ENCODE measurements at regions not wholly inside any gene's neighbourhood (a gene's known extent, or its start where the extent isn't known, plus 50 kb on each side); places are given as distances from the start of the nearest gene placed in this dataset.

DNA sequence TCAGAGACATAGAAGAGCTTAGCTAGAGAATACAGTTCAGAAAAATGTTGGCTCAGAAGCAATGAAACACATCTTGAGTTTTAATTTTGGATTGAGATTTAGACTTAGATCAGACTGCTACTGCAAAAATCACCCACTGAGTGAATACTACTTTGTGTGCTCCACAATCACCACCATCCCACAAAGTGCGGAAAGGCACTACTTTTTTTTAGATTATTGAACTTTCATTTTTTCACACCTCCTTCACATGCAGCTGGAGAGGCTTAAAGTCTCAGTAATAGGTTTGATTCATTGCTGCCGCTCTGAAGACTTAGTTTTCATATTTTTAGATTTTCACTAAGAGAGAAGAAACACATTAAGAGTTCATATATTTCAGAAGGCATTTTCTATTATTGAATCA lies 289.9 kb upstream of the PRR20A start:
- no peak for DNase-seq

DNA sequence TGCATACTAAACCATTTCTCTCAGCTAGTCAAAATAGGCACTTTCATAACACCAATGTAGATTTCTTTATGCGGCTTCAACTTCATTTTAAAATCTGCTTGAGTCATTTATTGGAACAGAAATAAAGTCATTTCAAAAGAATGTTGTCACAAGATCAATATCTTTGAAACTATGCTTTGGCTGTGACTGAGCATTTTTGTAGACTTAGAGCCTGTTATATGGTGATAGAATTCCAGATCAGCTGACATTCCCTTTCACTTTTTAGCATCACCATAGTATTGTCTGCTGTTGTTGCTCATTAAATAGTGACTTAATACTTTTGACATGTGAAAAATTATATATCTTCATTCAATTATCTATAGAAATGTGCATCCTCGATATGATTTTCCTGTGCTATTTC lies 279.2 kb upstream of the PRR20A start:
- DNase-seq: no peak

- DNase-seq: no peak
These were observed 276.3 kb upstream of the PRR20A start for GRCh38 chr13:56864451-56864850.

DNA sequence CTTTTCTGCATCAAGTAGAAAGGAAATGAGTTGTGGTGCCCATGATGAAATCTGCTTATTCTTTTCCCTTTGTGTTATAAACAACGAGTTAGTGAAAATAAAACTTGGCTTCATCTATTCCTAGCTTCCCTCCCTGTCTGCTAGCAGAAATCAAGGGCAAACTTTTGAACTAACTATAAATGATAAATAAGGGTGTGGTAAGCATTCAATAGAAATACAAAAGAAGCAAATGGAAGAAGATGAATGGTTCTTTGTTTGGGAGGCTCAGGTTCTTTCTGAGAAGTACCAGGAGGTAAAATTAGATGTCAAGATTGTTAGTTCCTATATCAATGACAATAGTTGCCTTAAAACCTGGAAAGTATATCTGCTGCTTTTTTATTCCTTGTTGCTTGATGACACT lies 275.3 kb upstream of the PRR20A start:
- no peak for DNase-seq

GRCh38 chr13:56869671-56870070 lies 271.0 kb upstream of the PRR20A start:
- no peak for DNase-seq

GRCh38 chr13:56886398-56886797 lies 254.3 kb upstream of the PRR20A start:
- no peak for DNase-seq

GRCh38 chr13:56888455-56888854 lies 252.3 kb upstream of the PRR20A start:
- DNase-seq: no peak

DNA sequence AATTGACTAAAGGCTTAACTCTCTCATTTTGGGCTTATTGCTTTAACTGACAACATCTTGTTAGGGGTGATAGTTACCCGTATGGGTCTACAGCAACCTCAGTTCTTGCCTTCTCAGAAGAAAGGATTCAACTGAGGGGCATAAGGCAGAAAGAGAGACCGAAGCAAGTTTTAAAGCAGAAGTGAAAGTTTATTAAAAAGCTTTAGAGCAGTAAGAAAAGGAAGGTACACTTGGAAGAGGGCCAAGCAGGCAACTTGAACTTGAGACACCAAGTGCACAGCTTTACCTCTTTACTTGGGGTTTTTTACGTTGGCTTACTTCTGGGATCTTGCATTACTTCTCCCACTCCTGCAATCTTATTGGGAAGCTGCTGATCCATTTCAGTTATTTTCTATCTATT lies 246.9 kb upstream of the PRR20A start:
- DNase-seq: no peak

DNA sequence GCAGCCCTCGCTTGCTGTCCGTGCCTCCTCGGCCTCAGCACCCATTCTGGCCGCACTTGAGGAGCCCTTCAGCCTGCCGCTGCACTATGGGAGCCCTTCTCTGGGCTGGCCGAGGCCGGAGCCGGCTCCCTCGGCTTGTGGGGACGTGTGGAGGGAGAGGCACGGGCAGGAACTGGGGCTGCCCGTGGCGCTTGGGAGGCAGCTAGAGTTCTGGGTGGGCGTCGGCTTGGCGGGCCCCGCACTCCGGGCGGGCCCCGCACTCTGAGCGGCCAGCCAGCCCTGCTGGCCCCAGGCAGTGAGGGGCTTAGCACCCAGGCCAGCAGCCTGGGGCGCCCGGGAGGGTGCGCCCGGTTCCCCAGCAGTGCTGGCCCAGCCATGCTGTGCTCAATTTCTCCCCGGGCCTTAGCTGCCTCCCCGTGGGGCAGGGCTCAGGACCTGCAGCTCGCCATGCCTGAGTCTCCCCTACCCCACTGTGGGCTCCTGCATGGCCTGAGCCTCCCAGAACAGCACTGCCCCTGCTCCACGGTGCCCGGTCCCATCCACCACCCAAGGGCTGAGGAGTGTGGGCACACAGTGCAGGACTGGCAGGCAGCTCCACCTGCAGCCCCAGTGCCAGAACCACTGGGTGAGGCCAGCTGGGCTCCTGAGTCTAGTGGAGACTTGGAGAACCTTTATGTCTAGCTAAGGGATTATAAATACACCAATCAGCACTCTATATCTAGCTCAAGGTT lies 240.0 kb upstream of the PRR20A start:
- no peak for DNase-seq

GRCh38 chr13:56902276-56902675 lies 238.4 kb upstream of the PRR20A start:
- no peak for DNase-seq

GRCh38 chr13:56903710-56904282 lies 236.9 kb upstream of the PRR20A start:
- DNase-seq: no peak

DNA sequence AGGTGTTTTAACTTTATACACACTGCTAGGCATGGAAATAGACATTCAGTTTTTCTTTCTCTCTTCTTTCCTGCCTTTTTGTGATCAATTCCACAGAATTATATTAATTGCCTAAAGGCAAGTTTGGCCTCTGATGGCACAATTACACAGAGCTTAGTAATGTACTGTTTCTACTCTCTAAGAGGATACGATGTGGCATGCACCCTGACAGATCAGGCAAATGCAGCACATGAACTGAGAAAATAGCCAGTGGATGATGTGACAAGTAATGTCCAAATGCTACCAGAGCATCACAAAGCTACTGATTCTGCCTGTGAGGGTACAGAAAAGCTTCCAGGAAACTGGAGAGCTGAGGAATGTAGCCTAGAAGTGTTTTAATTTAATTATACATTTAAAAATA lies 233.8 kb upstream of the PRR20A start:
- no peak for DNase-seq

- no peak for DNase-seq
These were observed 233.0 kb upstream of the PRR20A start for GRCh38 chr13:56907766-56908165.

DNA sequence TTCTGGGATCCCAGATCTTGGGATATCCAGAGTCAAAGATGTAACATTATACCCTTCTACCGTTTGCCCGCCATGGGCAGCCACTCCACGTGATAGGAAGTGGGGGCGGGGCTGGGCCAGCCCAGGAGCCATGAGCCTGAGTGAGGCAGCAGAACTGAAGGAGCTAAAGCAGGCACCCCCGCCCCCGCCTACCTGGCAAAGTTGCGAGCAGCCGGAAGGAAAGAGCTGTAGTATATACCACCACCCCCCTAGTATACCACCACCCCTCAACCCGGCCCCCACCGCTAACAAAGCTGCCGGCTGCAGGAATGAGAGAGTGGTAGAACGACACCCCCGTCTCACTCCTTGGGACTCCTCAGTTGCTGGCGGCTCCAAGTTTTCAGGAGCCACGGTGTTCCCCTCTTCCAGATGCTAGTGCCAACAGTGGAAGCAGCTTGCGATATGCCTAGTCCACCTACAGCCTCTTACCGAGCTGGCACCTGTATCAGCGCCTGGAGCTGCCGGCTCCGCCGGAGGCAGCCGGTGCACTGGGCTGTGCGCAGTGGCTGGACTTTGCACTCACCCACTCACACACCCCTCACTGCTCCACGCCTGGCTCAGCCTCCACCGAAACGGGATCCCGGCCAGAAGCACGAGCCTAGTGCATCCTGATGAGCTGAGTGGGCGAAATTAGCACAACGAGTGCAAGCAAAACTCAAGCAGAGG lies 230.7 kb upstream of the PRR20A start:
- no peak for DNase-seq

GRCh38 chr13:56917966-56918365 lies 222.8 kb upstream of the PRR20A start:
- no peak for DNase-seq

DNA sequence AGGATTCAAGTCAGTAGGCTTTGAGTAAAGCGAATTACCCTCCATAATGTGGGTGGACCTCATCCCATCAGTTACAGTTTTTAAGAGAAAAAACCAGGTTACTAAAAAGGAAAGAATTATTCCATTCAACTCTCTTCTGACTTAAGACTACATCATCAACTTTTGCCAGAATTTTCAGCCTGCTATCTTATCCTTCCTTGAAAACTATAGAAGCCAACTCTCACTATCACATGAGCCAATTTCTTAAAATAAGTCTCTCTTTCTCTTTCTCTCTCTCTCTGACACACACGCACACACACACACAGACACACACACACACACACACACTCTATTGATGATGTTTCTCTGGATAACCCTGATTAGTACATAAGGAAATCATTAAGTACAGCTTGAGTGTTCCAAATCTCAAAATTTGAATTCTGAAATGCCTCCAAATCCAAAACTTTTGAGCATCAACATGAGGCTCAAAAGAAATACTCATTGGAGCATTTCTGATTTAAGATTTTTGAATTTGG lies 217.0 kb upstream of the PRR20A start:
- no peak for DNase-seq

DNA sequence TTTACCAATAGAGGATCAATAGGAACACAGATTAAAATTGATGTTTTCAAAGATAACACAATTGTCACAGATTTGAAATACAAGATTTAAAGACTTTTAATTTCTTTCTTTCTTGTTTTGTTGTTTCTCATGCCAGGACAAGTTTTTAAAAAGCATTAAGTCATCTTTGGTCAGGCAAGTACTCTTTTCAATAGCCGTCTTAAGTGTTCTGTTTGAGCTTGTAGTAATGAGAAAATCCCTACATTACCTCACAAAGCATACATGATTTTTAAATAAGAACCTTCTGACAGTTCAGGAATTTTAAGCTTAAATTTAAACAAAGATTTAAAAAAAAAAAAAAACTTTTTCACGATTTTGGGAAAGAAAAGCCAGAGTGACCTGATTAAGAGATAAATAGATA lies 216.3 kb upstream of the PRR20A start:
- no peak for DNase-seq

DNA sequence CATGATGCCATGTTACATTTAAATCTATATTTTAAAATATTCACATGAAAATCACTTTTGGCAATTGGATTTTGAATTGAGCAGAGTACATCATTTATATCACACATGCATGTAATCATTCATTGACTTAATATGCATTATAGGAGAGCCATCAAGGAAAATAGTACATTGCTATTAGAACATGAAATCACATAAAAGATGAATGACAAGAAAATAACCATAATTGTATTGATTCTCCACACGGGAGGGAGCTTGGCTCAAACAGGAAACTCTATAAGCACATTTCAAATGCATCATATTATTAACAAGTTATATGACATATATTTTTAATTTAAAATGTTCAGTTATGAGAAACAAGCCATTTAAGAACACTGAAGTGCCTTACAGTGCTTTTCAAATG lies 208.6 kb upstream of the PRR20A start:
- no peak for DNase-seq

GRCh38 chr13:56953965-56954364 lies 186.8 kb upstream of the PRR20A start:
- no peak for DNase-seq

- DNase-seq: no peak
These were observed 165.1 kb upstream of the PRR20A start for GRCh38 chr13:56975647-56976046.

DNA sequence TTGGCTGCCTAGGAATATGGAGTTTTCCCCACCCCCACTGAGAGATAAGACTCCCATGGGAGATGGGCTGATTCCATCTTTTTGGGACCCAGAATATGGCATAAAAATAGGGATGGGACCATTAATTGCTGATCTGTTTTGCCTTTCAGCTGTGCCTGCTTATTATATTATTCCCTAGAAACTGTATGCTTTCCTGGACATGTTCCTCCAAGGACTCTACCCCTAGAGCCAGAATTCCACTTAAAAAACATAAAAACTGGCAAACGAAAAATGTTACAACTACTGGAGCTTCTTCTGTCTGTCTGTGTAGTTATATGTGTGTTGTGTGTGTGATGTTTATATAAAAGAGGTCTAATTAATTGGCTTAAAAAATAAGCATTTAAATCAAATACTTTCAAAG lies 159.9 kb upstream of the PRR20A start:
- no peak for DNase-seq

DNA sequence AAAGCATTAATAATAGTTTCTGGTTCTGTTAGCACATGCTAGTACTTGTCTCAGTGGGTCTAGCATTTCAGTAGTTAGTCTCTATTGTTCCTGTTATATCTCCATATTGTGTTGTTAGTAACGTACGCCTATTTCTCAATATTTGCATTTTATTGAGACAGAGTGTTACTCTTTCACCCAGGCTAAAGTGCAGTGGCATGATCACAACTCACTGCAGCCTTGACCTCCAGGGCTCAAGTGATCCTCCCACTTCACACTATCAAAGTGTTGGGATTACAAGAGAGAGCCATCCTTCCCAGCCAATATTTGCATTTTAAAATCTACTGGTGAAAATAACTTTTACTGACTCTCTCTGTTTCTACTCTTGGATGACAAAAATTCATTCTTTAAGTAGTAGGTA lies 154.6 kb upstream of the PRR20A start:
- DNase-seq: no peak

DNA sequence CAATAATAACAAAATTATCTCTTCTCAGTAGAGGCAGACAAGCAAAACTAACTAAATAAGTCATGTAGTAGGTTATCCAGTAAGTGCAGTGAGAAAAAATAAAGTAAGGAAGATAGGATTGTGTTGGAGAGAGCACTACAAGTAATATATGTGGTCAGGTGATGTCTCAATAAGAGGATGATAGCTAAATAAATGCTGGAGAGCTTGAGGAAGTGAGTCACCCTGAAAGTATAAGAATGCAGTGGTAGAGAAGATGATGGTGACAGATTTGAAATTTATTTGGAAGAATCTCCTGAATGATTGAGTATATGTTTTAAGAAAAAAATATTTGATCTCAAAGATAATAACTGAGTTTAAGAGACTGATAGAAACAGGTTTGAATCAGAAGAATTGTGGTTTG lies 152.2 kb upstream of the PRR20A start:
- no peak for DNase-seq

DNA sequence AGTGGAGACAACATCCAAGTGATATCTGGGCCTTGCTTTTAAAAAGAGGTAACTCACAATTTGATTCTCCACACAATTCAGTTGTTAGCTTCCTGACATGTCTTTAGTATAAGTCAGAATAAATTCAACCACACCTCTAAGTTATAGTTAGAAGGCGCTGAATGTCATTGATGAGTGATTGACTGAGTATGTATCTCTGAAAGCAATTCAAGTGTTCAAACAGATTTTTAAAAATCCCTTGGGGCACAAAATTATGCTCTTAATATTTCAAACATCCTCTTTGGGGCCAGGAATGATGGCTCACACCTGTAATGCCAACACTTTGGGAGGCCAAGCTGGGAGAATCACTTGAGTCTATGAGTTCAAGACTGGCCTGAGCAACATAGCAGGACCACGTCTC lies 137.0 kb upstream of the PRR20A start:
- DNase-seq: no peak

Measured in T-helper 1 cell (primary cell).